GM12865 (cell line): ENCODE measurements at regions not wholly inside any gene's neighbourhood (a gene's known extent, or its start where the extent isn't known, plus 50 kb on each side); places are given as distances from the start of the nearest gene placed in this dataset.
"Not testable (repeated sequence)": the region's sequence is repeated elsewhere in the genome, so short reads cannot be mapped to it uniquely, and the experiment has no call there.

Experiments used
- DNase-seq: peaks from one replicate; pipeline ENCODE4 v3.0.0; 2010; ENCODE audit warnings: low read depth
- H3K4me3 ChIP-seq: 2 replicates; pipeline ENCODE4 v1.5.1; 2011; ENCODE audit warnings: mild to moderate bottlenecking, low read depth, low read length, control low read depth

GRCh38 chr21:10398692-10399489 is 122.5 kb upstream of the TPTE start:
- not testable (repeated sequence) for H3K4me3 ChIP-seq, DNase-seq

- not testable (repeated sequence) for H3K4me3 ChIP-seq, DNase-seq
Observed at GRCh38 chr21:10400622-10401361, 120.6 kb upstream of the TPTE start.

- H3K4me3 ChIP-seq, DNase-seq: not testable (repeated sequence)
Observed at GRCh38 chr21:10402461-10402860, 118.9 kb upstream of the TPTE start.

GRCh38 chr21:10405331-10405730 is 116.1 kb upstream of the TPTE start:
- H3K4me3 ChIP-seq, DNase-seq: not testable (repeated sequence)

- H3K4me3 ChIP-seq, DNase-seq: not testable (repeated sequence)
Observed at GRCh38 chr21:10409786-10410185, 111.6 kb upstream of the TPTE start.

GRCh38 chr21:10410354-10410929 is 110.9 kb upstream of the TPTE start:
- not testable (repeated sequence) for H3K4me3 ChIP-seq, DNase-seq

GRCh38 chr21:10411776-10412526 is 109.4 kb upstream of the TPTE start:
- not testable (repeated sequence) for H3K4me3 ChIP-seq, DNase-seq

GRCh38 chr21:10412928-10413246 is 108.5 kb upstream of the TPTE start:
- not testable (repeated sequence) for H3K4me3 ChIP-seq, DNase-seq

GRCh38 chr21:10413247-10414120 is 107.9 kb upstream of the TPTE start:
- H3K4me3 ChIP-seq, DNase-seq: not testable (repeated sequence)

- not testable (repeated sequence) for DNase-seq, H3K4me3 ChIP-seq
Observed at GRCh38 chr21:10414121-10414924, 107.1 kb upstream of the TPTE start.

GRCh38 chr21:10414925-10415254 is 106.5 kb upstream of the TPTE start:
- DNase-seq, H3K4me3 ChIP-seq: not testable (repeated sequence)

GRCh38 chr21:10415456-10415855 is 105.9 kb upstream of the TPTE start:
- not testable (repeated sequence) for H3K4me3 ChIP-seq, DNase-seq

GRCh38 chr21:10415859-10416258 is 105.5 kb upstream of the TPTE start:
- DNase-seq, H3K4me3 ChIP-seq: not testable (repeated sequence)

GRCh38 chr21:10416691-10417447 is 104.5 kb upstream of the TPTE start:
- DNase-seq, H3K4me3 ChIP-seq: not testable (repeated sequence)

- not testable (repeated sequence) for H3K4me3 ChIP-seq, DNase-seq
Observed at GRCh38 chr21:10417551-10418002, 103.8 kb upstream of the TPTE start.

- DNase-seq, H3K4me3 ChIP-seq: not testable (repeated sequence)
Observed at GRCh38 chr21:10418250-10419048, 102.9 kb upstream of the TPTE start.
